HepG2 (cell line): ENCODE measurements at regions not wholly inside any gene's neighbourhood (a gene's known extent, or its start where the extent isn't known, plus 50 kb on each side); places are given as distances from the start of the nearest gene placed in this dataset. TPM values are rescaled to one million over a fixed set of nuclear protein-coding genes. Genes with fewer than 3 reads are reported as not detected.

Experiments used
- ATAC-seq: fragments of 200-7000 bp; cut with Tn5 transposase; 3 replicates; pipeline ENCODE4 v1.9.1; 2020; ENCODE audit warnings: mild to moderate bottlenecking, moderate library complexity
- BruUV-seq: library from RNA; stranded (reverse); fragments of 400-500 nt; replicated peaks from 2 replicates; lab custom pipeline; 2021; lab: Mats Ljungman, UMichigan
- CTCF ChIA-PET: fragments of 300-600 bp; formaldehyde crosslinking; extraction: SDS; loops from one replicate; lab custom pipeline; 2021; ENCODE audit warnings: low total read pairs, inconsistent platforms, low intra/inter-chr PET ratio; lab: Yijun Ruan, JAX
- POLR2A ChIA-PET: fragments of 350-600 bp; sonication (Branson Sonifier 250); formaldehyde crosslinking; loops from one replicate; lab custom pipeline; 2020; ENCODE audit warnings: antibody characterized with exemption, inconsistent platforms; lab: Yijun Ruan, JAX
- DNase-seq: peaks from one replicate; pipeline ENCODE4 v3.0.0-alpha.2; 2015; ENCODE audit warnings: low spot score
- FAIRE-seq: peaks from 3 replicates; lab custom pipeline; 2011; peaks lifted over from hg19 to GRCh38; lab: Jason Lieb, UNC
- H2AFZ ChIP-seq: one replicate; pipeline ENCODE4 v1.6.1; 2011; ENCODE audit warnings: low read length, inconsistent platforms
- H3K27ac ChIP-seq: fragments of 300-600 bp; 3 replicates; pipeline ENCODE4 v1.8.0; 2011; ENCODE audit warnings: mixed run types, mild to moderate bottlenecking, mixed read lengths, low read length, inconsistent platforms; ENCODE audit not compliant: insufficient read depth; ENCODE audit errors: extremely low read length
- H3K27me3 ChIP-seq, 2 experiments: fragments of 200-600 bp in 1 of 2; 2 replicates in 1 of 2; 3 replicates in 1 of 2; pipeline versions ENCODE4 v1.6.0 to v1.8.0; 2011; ENCODE audit warnings: low read length in 2 of 2, mild to moderate bottlenecking in 2 of 2, moderate library complexity in 2 of 2, inconsistent platforms in 1 of 2; ENCODE audit not compliant: insufficient read depth in 2 of 2, control insufficient read depth in 1 of 2
- H3K36me3 ChIP-seq, 2 experiments: fragments of 200-600 bp in 1 of 2; replicated peaks in 1 of 2; 2 replicates in 1 of 2; 3 replicates in 1 of 2; pipeline versions ENCODE4 v1.5.1 to v1.8.0; 2011; ENCODE audit warnings: low read length in 2 of 2, inconsistent platforms in 1 of 2; ENCODE audit not compliant: insufficient read depth in 2 of 2, control insufficient read depth in 1 of 2
- H3K4me1 ChIP-seq: 2 replicates; pipeline ENCODE4 v1.5.1; 2012; ENCODE audit warnings: low read length, inconsistent platforms; ENCODE audit not compliant: insufficient read depth
- H3K4me2 ChIP-seq: 2 replicates; pipeline ENCODE4 v1.6.0; 2011; ENCODE audit warnings: low read depth, low read length, inconsistent platforms
- H3K4me3 ChIP-seq, 3 experiments: fragments of 200-600 bp in 1 of 3; sonication (generic), shearing (Covaris generic) in 1 of 3; replicated peaks in 1 of 3; 2 replicates each; pipeline ENCODE4 v1.5.1; 2011 to 2016; ENCODE audit warnings: low read length in 3 of 3, inconsistent platforms in 2 of 3, low read depth in 2 of 3, mild to moderate bottlenecking in 2 of 3, control low read depth in 1 of 3, mixed read lengths in 1 of 3; ENCODE audit not compliant: insufficient read depth in 1 of 3
- H3K79me2 ChIP-seq: one replicate; pipeline ENCODE4 v1.6.1; 2011; ENCODE audit warnings: low read length, inconsistent platforms; ENCODE audit not compliant: insufficient read depth
- H3K9ac ChIP-seq: 2 replicates; pipeline ENCODE4 v1.6.0; 2011; ENCODE audit warnings: mild to moderate bottlenecking, low read depth, low read length, inconsistent platforms; ENCODE audit not compliant: insufficient read depth
- H3K9me3 ChIP-seq: 2 replicates; pipeline ENCODE4 v1.5.1; 2012; ENCODE audit warnings: mild to moderate bottlenecking, low read length
- H4K20me1 ChIP-seq: 2 replicates; pipeline ENCODE4 v1.6.0; 2011; ENCODE audit warnings: inconsistent platforms, mild to moderate bottlenecking, low read length, moderate library complexity; ENCODE audit not compliant: insufficient read depth
- NCOA2 ChIP-seq: sonication (generic); formaldehyde crosslinking; IDR thresholded peaks from 2 replicates; pipeline ENCODE4 v1.8.0; 2022; ENCODE audit warnings: inconsistent platforms
- ZNF562 ChIP-seq: sonication (generic); formaldehyde crosslinking; IDR thresholded peaks from 2 replicates; pipeline ENCODE4 v1.8.0; 2022; ENCODE audit warnings: missing genetic modification reagents, borderline replicate concordance
- WGBS: methylation state at CpG from one replicate; pipeline ENCODE4 v1.1.6; 2017; ENCODE audit warnings: low lambda C conversion rate; 5-methylcytosine and 5-hydroxymethylcytosine counted together
- in situ Hi-C: cut with HindIII; loops from 2 replicates; pipeline ENCODE4 v1.10.0; 2017; ENCODE audit warnings: low pct_unique_long_range_greater_than_20kb; ENCODE audit not compliant: extremely low pct_ligation_motif_present
- intact Hi-C: fragments of 100-400 bp; cut with micrococcal nuclease; formaldehyde crosslinking; loops from one replicate; pipeline ENCODE4 v1.10.0; 2022; ENCODE audit not compliant: unreplicated experiment
- microRNA counts: library from miRNA; unstranded; fragments of <30 nt; microRNA quantifications from one replicate; lab custom pipeline; 2015
- microRNA-seq: library from miRNA; unstranded; fragments of <30 nt; microRNA quantifications from one replicate; pipeline ENCODE4, GENCODE V29; 2020
- small RNA-seq, 3 experiments: library from RNA; depleted of rRNA; stranded (forward); fragments of <200 nt; gene quantifications; one replicate each; pipeline ENCODE3, GENCODE V24; 2012; ENCODE audit warnings: low read depth in 2 of 3, low replicate concordance in 1 of 3; ENCODE audit not compliant: insufficient read length in 3 of 3, insufficient read depth in 2 of 3
- TF ChIP-seq, protein P1 (sequence below): IDR thresholded peaks from 2 replicates; pipeline ENCODE4 v1.6.1; 2018; ENCODE audit warnings: missing genetic modification reagents, mild to moderate bottlenecking, missing compliant biosample characterization
- TF ChIP-seq, protein P2 (sequence below): sonication (generic); formaldehyde crosslinking; IDR thresholded peaks from 2 replicates; pipeline ENCODE4 v1.5.1; 2020; ENCODE audit warnings: mild to moderate bottlenecking, moderate library complexity, missing genetic modification reagents

DNA sequence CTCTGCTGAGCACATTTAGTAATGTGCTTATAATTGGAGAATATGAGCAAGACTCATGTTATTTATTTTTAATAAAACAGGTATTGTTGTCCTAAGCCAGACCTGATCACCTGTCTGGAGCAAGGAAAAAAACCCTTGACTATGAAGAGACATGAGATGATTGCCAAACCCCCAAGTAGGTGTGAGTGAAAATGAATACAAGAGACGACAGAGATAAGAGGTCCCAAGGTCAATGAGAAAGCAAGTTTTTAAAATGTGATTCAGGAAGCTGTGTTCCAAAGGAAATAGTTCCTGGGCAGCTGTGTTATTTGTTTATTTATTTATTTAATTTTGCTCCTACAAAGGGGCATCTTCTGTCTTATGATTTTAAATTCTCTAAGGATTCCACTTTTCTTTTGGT is 83.1 kb downstream of the ZNF486 start:
- Histone ChIP-seq H3K27ac (no peak overlapping the region), H3K27me3 (no peaks in the 10 kb centered on the region), H4K20me1 (no peaks in the 10 kb centered on the region), H3K4me2 (no peak overlapping the region), H2AFZ (no peak overlapping the region), H3K36me3 (no peaks in the 10 kb centered on the region), H3K4me3 (no peak overlapping the region), H3K4me1 (no peaks in the 10 kb centered on the region), H3K79me2 (no peaks in the 10 kb centered on the region), H3K9me3 (peaks cover 66% of the 10 kb centered on the region), H3K9ac (no peak overlapping the region)
- no peak for FAIRE-seq
- CTCF ChIA-PET = no interaction called here
- in situ Hi-C loops (no loop called here), intact Hi-C loops (no loop called here)
- no TSS peak for BruUV-seq
- TF ChIP-seq, protein P1, sequence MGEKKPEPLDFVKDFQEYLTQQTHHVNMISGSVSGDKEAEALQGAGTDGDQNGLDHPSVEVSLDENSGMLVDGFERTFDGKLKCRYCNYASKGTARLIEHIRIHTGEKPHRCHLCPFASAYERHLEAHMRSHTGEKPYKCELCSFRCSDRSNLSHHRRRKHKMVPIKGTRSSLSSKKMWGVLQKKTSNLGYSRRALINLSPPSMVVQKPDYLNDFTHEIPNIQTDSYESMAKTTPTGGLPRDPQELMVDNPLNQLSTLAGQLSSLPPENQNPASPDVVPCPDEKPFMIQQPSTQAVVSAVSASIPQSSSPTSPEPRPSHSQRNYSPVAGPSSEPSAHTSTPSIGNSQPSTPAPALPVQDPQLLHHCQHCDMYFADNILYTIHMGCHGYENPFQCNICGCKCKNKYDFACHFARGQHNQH (CRISPR knock-in tag) = no peak
- TF ChIP-seq, protein P2, sequence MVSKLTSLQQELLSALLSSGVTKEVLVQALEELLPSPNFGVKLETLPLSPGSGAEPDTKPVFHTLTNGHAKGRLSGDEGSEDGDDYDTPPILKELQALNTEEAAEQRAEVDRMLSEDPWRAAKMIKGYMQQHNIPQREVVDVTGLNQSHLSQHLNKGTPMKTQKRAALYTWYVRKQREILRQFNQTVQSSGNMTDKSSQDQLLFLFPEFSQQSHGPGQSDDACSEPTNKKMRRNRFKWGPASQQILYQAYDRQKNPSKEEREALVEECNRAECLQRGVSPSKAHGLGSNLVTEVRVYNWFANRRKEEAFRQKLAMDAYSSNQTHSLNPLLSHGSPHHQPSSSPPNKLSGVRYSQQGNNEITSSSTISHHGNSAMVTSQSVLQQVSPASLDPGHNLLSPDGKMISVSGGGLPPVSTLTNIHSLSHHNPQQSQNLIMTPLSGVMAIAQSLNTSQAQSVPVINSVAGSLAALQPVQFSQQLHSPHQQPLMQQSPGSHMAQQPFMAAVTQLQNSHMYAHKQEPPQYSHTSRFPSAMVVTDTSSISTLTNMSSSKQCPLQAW (CRISPR knock-in tag) = no peak
- TF ChIP-seq NCOA2 (CRISPR knock-in tag) (no peak), ZNF562 (CRISPR knock-in tag) (no peak)
- POLR2A ChIA-PET = no interaction called here
- no peak for ATAC-seq
- no peak for DNase-seq
- 0% methylated on average over 1 of the region's 1 CpG for WGBS

MicroRNAs in the stretch of these regions (microRNA counts, 767-probe panel; counts per million panel counts)
- not detected for microRNA hsa-miR-1270 (lab: Ali Mortazavi, UCI)

Small RNA genes in the stretch of these regions (microRNA-seq; reads per million reads assigned to microRNA genes)
- not detected for gene MIR1270

Small RNA genes in the stretch of these regions (small RNA-seq; reads per million reads assigned to genes)
- 0 reads per million in 3 experiments for gene MIR1270
